ENCODE measurements at regions not wholly inside any gene's neighbourhood (a gene's known extent, or its start where the extent isn't known, plus 50 kb on each side); places are given as distances from the start of the nearest gene placed in this dataset.

DNA sequence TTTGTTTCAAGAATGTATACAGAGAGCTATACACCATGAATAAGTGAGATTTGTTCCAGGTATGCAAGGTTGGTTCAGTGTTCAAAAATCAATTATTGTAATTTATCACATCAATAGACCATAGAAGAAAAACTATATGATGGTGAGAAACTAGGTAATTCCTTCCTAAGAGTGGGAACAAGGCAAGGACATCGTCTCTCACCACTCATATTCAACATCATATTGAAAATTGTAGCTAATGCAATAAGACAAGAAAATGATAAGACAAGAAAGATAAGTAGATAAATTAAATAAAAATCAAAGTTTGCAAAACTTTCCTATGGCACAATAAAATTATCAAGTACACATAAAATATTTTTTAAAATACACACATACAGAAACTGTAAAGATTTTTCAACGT, 385.3 kb upstream of the COBL start:
- Histone ChIP-seq H3K9me3 (ENCODE audit: control extremely low read depth in 1 of 5, control insufficient read depth in 4 of 5, insufficient read depth in 2 of 5, low read depth in 1 of 5, low read length in 4 of 5) (peaks cover 0 to 5% (median 2%) of the 10 kb centered on the region in 5 experiments), H3K36me3 (ENCODE audit: control insufficient read depth in 4 of 4, insufficient read depth in 4 of 4, low read length in 3 of 4) (no peaks in the 10 kb centered on the region), H3K27me3 (replicated peaks in 2 of 5; ENCODE audit: control insufficient read depth in 4 of 5, insufficient read depth in 5 of 5, low read length in 4 of 5) (no peaks in the 10 kb centered on the region), H3K27ac (ENCODE audit: insufficient read depth in 1 of 2, low read depth in 1 of 2, low read length in 2 of 2, poor library complexity in 1 of 2, severe bottlenecking in 2 of 2) (no peak overlapping the region), H3K4me3 (ENCODE audit: control insufficient read depth in 1 of 7, extremely low read depth in 1 of 7, insufficient read depth in 4 of 7, low read depth in 2 of 7, low read length in 6 of 7) (no peak overlapping the region), H3K4me1 (ENCODE audit: control extremely low read depth in 1 of 4, control insufficient read depth in 4 of 4, insufficient read depth in 4 of 4, low read length in 3 of 4) (no peaks in the 10 kb centered on the region)
- DNase-seq: no peak
- no CpG with 5 or more reads among the region's 2 CpGs for WGBS (ENCODE audit: insufficient coverage)
- ChIA-PET POLR2A (no interaction called here), CTCF (no interaction called here)

DNA sequence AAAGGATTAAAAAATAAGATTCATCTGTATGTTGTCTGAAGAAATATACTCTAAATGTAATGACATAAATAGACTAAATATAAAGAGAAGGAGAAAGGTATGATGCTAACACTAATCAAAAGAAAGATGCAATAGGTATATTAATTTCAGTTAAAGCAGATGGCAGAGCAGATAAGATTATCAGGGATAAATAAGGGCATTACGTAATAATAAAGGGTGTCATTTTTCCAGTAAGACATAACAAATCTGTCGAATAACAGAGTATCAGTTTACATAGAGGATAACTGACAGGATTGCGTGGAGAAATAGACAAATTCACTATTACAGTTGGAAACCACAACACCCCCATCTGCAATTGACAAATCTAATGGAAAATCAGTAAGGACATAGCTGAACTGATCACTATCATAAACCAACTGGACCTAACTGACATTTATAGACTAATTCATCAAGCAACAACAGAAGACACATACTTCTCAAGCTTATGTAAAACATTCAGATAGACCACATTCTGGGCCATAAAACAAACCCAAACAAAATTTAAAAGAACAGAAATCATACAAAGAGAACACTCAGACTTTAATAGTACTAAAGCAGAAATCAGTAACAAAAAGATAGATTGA, 384.1 kb upstream of the COBL start:
- CTCF ChIA-PET: no interaction called here
- peaks cover 0 to 5% (median 2%) of the 10 kb centered on the region in 5 experiments for H3K9me3 ChIP-seq (ENCODE audit: control extremely low read depth in 1 of 5, control insufficient read depth in 4 of 5, insufficient read depth in 2 of 5, low read depth in 1 of 5, low read length in 4 of 5)
- H3K4me3 ChIP-seq (ENCODE audit: control insufficient read depth in 1 of 7, extremely low read depth in 1 of 7, insufficient read depth in 4 of 7, low read depth in 2 of 7, low read length in 6 of 7): no peak overlapping the region
- no peak overlapping the region for H3K27ac ChIP-seq (ENCODE audit: insufficient read depth in 1 of 2, low read depth in 1 of 2, low read length in 2 of 2, poor library complexity in 1 of 2, severe bottlenecking in 2 of 2)
- no peak for DNase-seq
- no peaks in the 10 kb centered on the region for H3K36me3 ChIP-seq (ENCODE audit: control insufficient read depth in 4 of 4, insufficient read depth in 4 of 4, low read length in 3 of 4)
- no CpG with 5 or more reads among the region's 3 CpGs for WGBS (ENCODE audit: insufficient coverage)
- H3K4me1 ChIP-seq (ENCODE audit: control extremely low read depth in 1 of 4, control insufficient read depth in 4 of 4, insufficient read depth in 4 of 4, low read length in 3 of 4): no peaks in the 10 kb centered on the region
- POLR2A ChIA-PET: no interaction called here
- no peaks in the 10 kb centered on the region for H3K27me3 ChIP-seq (replicated peaks in 2 of 5; ENCODE audit: control insufficient read depth in 4 of 5, insufficient read depth in 5 of 5, low read length in 4 of 5)

DNA sequence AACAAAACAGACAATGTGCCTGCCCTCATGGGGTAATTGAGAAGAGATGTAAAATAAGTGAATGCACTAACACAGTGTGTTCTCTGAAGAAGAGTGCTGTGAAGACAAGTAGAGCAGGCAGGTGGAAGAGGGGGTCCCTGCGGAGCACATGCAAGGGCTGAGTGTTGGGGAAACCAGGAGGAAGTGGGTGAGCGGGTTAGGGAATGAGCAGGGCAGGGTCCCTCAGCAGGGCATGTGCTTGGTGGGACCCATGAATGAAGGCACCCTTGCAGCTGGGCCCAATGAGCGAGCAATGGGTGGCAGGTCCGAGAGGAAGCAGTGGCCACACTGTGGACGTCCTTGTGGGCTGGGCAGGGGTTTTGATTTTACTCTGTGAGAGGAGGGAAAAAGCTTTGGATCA, 376.6 kb upstream of the COBL start:
- H3K36me3 ChIP-seq (ENCODE audit: control insufficient read depth in 4 of 4, insufficient read depth in 4 of 4, low read length in 3 of 4): no peaks in the 10 kb centered on the region
- CTCF ChIA-PET: no interaction called here
- no peak overlapping the region for H3K4me3 ChIP-seq (ENCODE audit: control insufficient read depth in 1 of 7, extremely low read depth in 1 of 7, insufficient read depth in 4 of 7, low read depth in 2 of 7, low read length in 6 of 7)
- no peak overlapping the region for H3K27ac ChIP-seq (ENCODE audit: insufficient read depth in 1 of 2, low read depth in 1 of 2, low read length in 2 of 2, poor library complexity in 1 of 2, severe bottlenecking in 2 of 2)
- 95% methylated on average over 5 of the region's 5 CpGs for WGBS (ENCODE audit: insufficient coverage)
- no peak for DNase-seq
- no peaks in the 10 kb centered on the region for H3K27me3 ChIP-seq (replicated peaks in 2 of 5; ENCODE audit: control insufficient read depth in 4 of 5, insufficient read depth in 5 of 5, low read length in 4 of 5)
- POLR2A ChIA-PET: no interaction called here
- no peaks in the 10 kb centered on the region for H3K9me3 ChIP-seq (ENCODE audit: control extremely low read depth in 1 of 5, control insufficient read depth in 4 of 5, insufficient read depth in 2 of 5, low read depth in 1 of 5, low read length in 4 of 5)
- H3K4me1 ChIP-seq (ENCODE audit: control extremely low read depth in 1 of 4, control insufficient read depth in 4 of 4, insufficient read depth in 4 of 4, low read length in 3 of 4): no peaks in the 10 kb centered on the region

GRCh38 chr7:51689547-51689946, 372.9 kb upstream of the COBL start:
- H3K27ac ChIP-seq (ENCODE audit: insufficient read depth in 1 of 2, low read depth in 1 of 2, low read length in 2 of 2, poor library complexity in 1 of 2, severe bottlenecking in 2 of 2): no peak overlapping the region
- no CpG with 5 or more reads among the region's 3 CpGs for WGBS (ENCODE audit: insufficient coverage)
- ChIA-PET POLR2A (no interaction called here), CTCF (no interaction called here)
- no peaks in the 10 kb centered on the region for H3K4me1 ChIP-seq (ENCODE audit: control extremely low read depth in 1 of 4, control insufficient read depth in 4 of 4, insufficient read depth in 4 of 4, low read length in 3 of 4)
- no peaks in the 10 kb centered on the region for H3K9me3 ChIP-seq (ENCODE audit: control extremely low read depth in 1 of 5, control insufficient read depth in 4 of 5, insufficient read depth in 2 of 5, low read depth in 1 of 5, low read length in 4 of 5)
- no peaks in the 10 kb centered on the region for H3K27me3 ChIP-seq (replicated peaks in 2 of 5; ENCODE audit: control insufficient read depth in 4 of 5, insufficient read depth in 5 of 5, low read length in 4 of 5)
- no peak overlapping the region for H3K4me3 ChIP-seq (ENCODE audit: control insufficient read depth in 1 of 7, extremely low read depth in 1 of 7, insufficient read depth in 4 of 7, low read depth in 2 of 7, low read length in 6 of 7)
- H3K36me3 ChIP-seq (ENCODE audit: control insufficient read depth in 4 of 4, insufficient read depth in 4 of 4, low read length in 3 of 4): no peaks in the 10 kb centered on the region
- no peak for DNase-seq

- 93% methylated on average over 3 of the region's 4 CpGs for WGBS (ENCODE audit: insufficient coverage)
- no peak for DNase-seq
- H3K4me1 ChIP-seq (ENCODE audit: control extremely low read depth in 1 of 4, control insufficient read depth in 4 of 4, insufficient read depth in 4 of 4, low read length in 3 of 4): no peaks in the 10 kb centered on the region
- H3K4me3 ChIP-seq (ENCODE audit: control insufficient read depth in 1 of 7, extremely low read depth in 1 of 7, insufficient read depth in 4 of 7, low read depth in 2 of 7, low read length in 6 of 7): no peak overlapping the region
- H3K27ac ChIP-seq (ENCODE audit: insufficient read depth in 1 of 2, low read depth in 1 of 2, low read length in 2 of 2, poor library complexity in 1 of 2, severe bottlenecking in 2 of 2): no peak overlapping the region
- peaks cover 0 to 2% (median 0%) of the 10 kb centered on the region in 5 experiments for H3K9me3 ChIP-seq (ENCODE audit: control extremely low read depth in 1 of 5, control insufficient read depth in 4 of 5, insufficient read depth in 2 of 5, low read depth in 1 of 5, low read length in 4 of 5)
- CTCF ChIA-PET: no interaction called here
- POLR2A ChIA-PET: no interaction called here
- no peaks in the 10 kb centered on the region for H3K36me3 ChIP-seq (ENCODE audit: control insufficient read depth in 4 of 4, insufficient read depth in 4 of 4, low read length in 3 of 4)
- no peaks in the 10 kb centered on the region for H3K27me3 ChIP-seq (replicated peaks in 2 of 5; ENCODE audit: control insufficient read depth in 4 of 5, insufficient read depth in 5 of 5, low read length in 4 of 5)
Observed at GRCh38 chr7:51685794-51686193, 369.2 kb upstream of the COBL start.

- Histone ChIP-seq H3K9me3 (ENCODE audit: control extremely low read depth in 1 of 5, control insufficient read depth in 4 of 5, insufficient read depth in 2 of 5, low read depth in 1 of 5, low read length in 4 of 5) (peaks cover 0 to 2% (median 0%) of the 10 kb centered on the region in 5 experiments), H3K27me3 (replicated peaks in 2 of 5; ENCODE audit: control insufficient read depth in 4 of 5, insufficient read depth in 5 of 5, low read length in 4 of 5) (no peaks in the 10 kb centered on the region), H3K27ac (ENCODE audit: insufficient read depth in 1 of 2, low read depth in 1 of 2, low read length in 2 of 2, poor library complexity in 1 of 2, severe bottlenecking in 2 of 2) (no peak overlapping the region), H3K4me1 (ENCODE audit: control extremely low read depth in 1 of 4, control insufficient read depth in 4 of 4, insufficient read depth in 4 of 4, low read length in 3 of 4) (no peaks in the 10 kb centered on the region), H3K36me3 (ENCODE audit: control insufficient read depth in 4 of 4, insufficient read depth in 4 of 4, low read length in 3 of 4) (no peaks in the 10 kb centered on the region), H3K4me3 (ENCODE audit: control insufficient read depth in 1 of 7, extremely low read depth in 1 of 7, insufficient read depth in 4 of 7, low read depth in 2 of 7, low read length in 6 of 7) (no peak overlapping the region)
- POLR2A ChIA-PET: no interaction called here
- CTCF ChIA-PET: no interaction called here
- WGBS (ENCODE audit: insufficient coverage): 81% methylated on average over 11 of the region's 13 CpGs
- no peak for DNase-seq
Observed at GRCh38 chr7:51680594-51681399, 364.2 kb upstream of the COBL start.

DNA sequence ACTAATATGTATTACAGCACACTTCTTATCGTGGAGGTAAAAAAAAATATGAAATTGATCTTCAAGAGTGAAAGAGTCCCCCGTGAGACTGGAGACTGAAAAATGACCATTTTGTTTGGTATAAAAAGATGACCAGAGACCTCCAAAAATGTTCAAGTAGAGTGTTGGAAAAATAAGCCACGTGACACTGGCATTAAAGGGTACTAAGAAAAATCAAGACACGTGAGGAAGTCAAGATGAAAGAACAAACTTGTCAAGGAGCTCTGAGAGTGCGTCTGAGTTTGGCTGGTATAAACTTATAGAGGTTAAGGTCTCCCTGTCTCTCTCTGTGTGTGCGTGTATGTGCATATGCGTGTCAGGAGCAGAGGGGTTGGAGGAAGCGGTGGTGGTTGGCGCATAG, 362.7 kb upstream of the COBL start:
- no peak for DNase-seq
- POLR2A ChIA-PET: no interaction called here
- no peak overlapping the region for H3K27ac ChIP-seq (ENCODE audit: insufficient read depth in 1 of 2, low read depth in 1 of 2, low read length in 2 of 2, poor library complexity in 1 of 2, severe bottlenecking in 2 of 2)
- CTCF ChIA-PET: no interaction called here
- no peaks in the 10 kb centered on the region for H3K4me1 ChIP-seq (ENCODE audit: control extremely low read depth in 1 of 4, control insufficient read depth in 4 of 4, insufficient read depth in 4 of 4, low read length in 3 of 4)
- H3K4me3 ChIP-seq (ENCODE audit: control insufficient read depth in 1 of 7, extremely low read depth in 1 of 7, insufficient read depth in 4 of 7, low read depth in 2 of 7, low read length in 6 of 7): no peak overlapping the region
- no peaks in the 10 kb centered on the region for H3K27me3 ChIP-seq (replicated peaks in 2 of 5; ENCODE audit: control insufficient read depth in 4 of 5, insufficient read depth in 5 of 5, low read length in 4 of 5)
- 81% methylated on average over 8 of the region's 9 CpGs for WGBS (ENCODE audit: insufficient coverage)
- no peaks in the 10 kb centered on the region for H3K36me3 ChIP-seq (ENCODE audit: control insufficient read depth in 4 of 4, insufficient read depth in 4 of 4, low read length in 3 of 4)
- H3K9me3 ChIP-seq (ENCODE audit: control extremely low read depth in 1 of 5, control insufficient read depth in 4 of 5, insufficient read depth in 2 of 5, low read depth in 1 of 5, low read length in 4 of 5): peaks cover 0 to 2% (median 0%) of the 10 kb centered on the region in 5 experiments
